HEK293 (cell line): ENCODE measurements at regions not wholly inside any gene's neighbourhood (a gene's known extent, or its start where the extent isn't known, plus 50 kb on each side); places are given as distances from the start of the nearest gene placed in this dataset.

ENCODE experiments used
- CTCF ChIA-PET: fragments of 350-600 bp; formaldehyde crosslinking; extraction: SDS; loops from one replicate; lab custom pipeline; 2021; ENCODE audit warnings: antibody characterized with exemption; lab: Yijun Ruan, JAX
- POLR2A ChIA-PET: fragments of 300-600 bp; formaldehyde crosslinking; extraction: SDS; loops from one replicate; lab custom pipeline; 2020; ENCODE audit warnings: antibody characterized with exemption, inconsistent platforms; lab: Yijun Ruan, JAX
- H3K27ac ChIP-seq: fragments of 200-500 bp; sonication (Bioruptor generic); 2 replicates; pipeline ENCODE4 v1.5.1; 2014; ENCODE audit warnings: low read depth, low read length, control low read depth, inconsistent platforms; ENCODE audit errors: extremely low read depth
- H3K36me3 ChIP-seq, 2 experiments: fragments of 200-500 bp in 1 of 2; sonication (Bioruptor generic) in 1 of 2; 1 replicate in 1 of 2; 2 replicates in 1 of 2; pipeline ENCODE4 v1.5.1; 2014 to 2017; ENCODE audit warnings: inconsistent platforms in 2 of 2, low read length in 2 of 2; ENCODE audit not compliant: control insufficient read depth in 2 of 2, insufficient read depth in 1 of 2
- H3K4me1 ChIP-seq: fragments of 200-500 bp; sonication (Bioruptor generic); 2 replicates; pipeline ENCODE4 v1.5.1; 2014; ENCODE audit warnings: mild to moderate bottlenecking, low read length, inconsistent platforms; ENCODE audit not compliant: control insufficient read depth, insufficient read depth
- H3K4me3 ChIP-seq: 2 replicates; pipeline ENCODE4 v1.5.1; 2011; ENCODE audit warnings: low read depth, mild to moderate bottlenecking, control low read depth, low read length, moderate library complexity
- H3K9me3 ChIP-seq: fragments of 200-500 bp; sonication (Bioruptor generic); 2 replicates; pipeline ENCODE4 v1.5.1; 2014; ENCODE audit warnings: low read depth, low read length, inconsistent platforms; ENCODE audit not compliant: control insufficient read depth, insufficient read depth
- MZF1 ChIP-seq: fragments of 450-650 bp; formaldehyde crosslinking; IDR thresholded peaks from 2 replicates; pipeline ENCODE4 v1.5.1; 2017; ENCODE audit warnings: missing biosample characterization, missing genetic modification characterization, borderline replicate concordance
- ZBTB11 ChIP-seq: fragments of 450-650 bp; formaldehyde crosslinking; conservative IDR thresholded peaks from 2 replicates; pipeline ENCODE4 v1.5.1; 2016; ENCODE audit warnings: low read depth, missing biosample characterization, missing genetic modification characterization
- ZNF18 ChIP-seq: fragments of 450-650 bp; formaldehyde crosslinking; IDR thresholded peaks from 2 replicates; pipeline ENCODE4 v1.5.1; 2016; ENCODE audit warnings: missing biosample characterization, missing genetic modification characterization
- ZNF211 ChIP-seq: fragments of 450-650 bp; formaldehyde crosslinking; IDR thresholded peaks from 2 replicates; pipeline ENCODE4 v1.5.1; 2016; ENCODE audit warnings: low read depth, missing biosample characterization, missing genetic modification characterization
- ZNF223 ChIP-seq: fragments of 450-650 bp; formaldehyde crosslinking; IDR thresholded peaks from 2 replicates; pipeline ENCODE4 v1.5.1; 2016; ENCODE audit warnings: missing biosample characterization, missing genetic modification characterization
- ZNF274 ChIP-seq, 2 experiments: fragments of 200-500 bp in 1 of 2; fragments of 450-650 bp in 1 of 2; sonication (Bioruptor generic) in 1 of 2; formaldehyde crosslinking in 1 of 2; IDR thresholded peaks; 2 replicates each; pipeline versions ENCODE4 v1.5.1 to v1.6.1; 2014 to 2016; ENCODE audit warnings: borderline replicate concordance in 1 of 2, inconsistent platforms in 1 of 2, low read length in 1 of 2, missing biosample characterization in 1 of 2, missing genetic modification characterization in 1 of 2
- ZNF350 ChIP-seq: fragments of 450-650 bp; formaldehyde crosslinking; IDR thresholded peaks from 2 replicates; pipeline ENCODE4 v1.5.0; 2017; ENCODE audit warnings: missing biosample characterization, mild to moderate bottlenecking, missing genetic modification characterization
- ZNF398 ChIP-seq: fragments of 450-650 bp; formaldehyde crosslinking; IDR thresholded peaks from 2 replicates; pipeline ENCODE4 v1.5.1; 2017; ENCODE audit warnings: missing biosample characterization, missing genetic modification characterization
- ZNF423 ChIP-seq: fragments of 450-650 bp; formaldehyde crosslinking; IDR thresholded peaks from 2 replicates; pipeline ENCODE4 v1.5.1; 2016; ENCODE audit warnings: missing biosample characterization, missing genetic modification characterization
- ZNF521 ChIP-seq: fragments of 450-650 bp; formaldehyde crosslinking; IDR thresholded peaks from 2 replicates; pipeline ENCODE4 v1.5.1; 2017; ENCODE audit warnings: missing biosample characterization, mild to moderate bottlenecking, missing genetic modification characterization
- ZNF571 ChIP-seq: fragments of 450-650 bp; formaldehyde crosslinking; IDR thresholded peaks from 2 replicates; pipeline ENCODE4 v1.5.0; 2017; ENCODE audit warnings: missing biosample characterization, missing genetic modification characterization
- ZNF776 ChIP-seq: fragments of 450-650 bp; formaldehyde crosslinking; IDR thresholded peaks from 2 replicates; pipeline ENCODE4 v1.5.0; 2017; ENCODE audit warnings: missing biosample characterization, missing genetic modification characterization, borderline replicate concordance

GRCh38 chr12:34591966-34592365 lies 569.7 kb downstream of the ALG10 start (continued):
- TF ChIP-seq ZNF423 (tag by site-specific recombination) = no peak
- TF ChIP-seq ZNF211 (tag by site-specific recombination) = no peak
- TF ChIP-seq ZNF274 (IDR thresholded peaks at IDR 0.05; ENCODE audit: low read length) = no peak
- TF ChIP-seq ZNF274 (tag by site-specific recombination; IDR thresholded peaks at IDR 0.05; ENCODE audit: borderline replicate concordance) = no peak
- no peak for TF ChIP-seq ZNF350 (tag by site-specific recombination)

- no peaks in the 10 kb centered on the region for H3K9me3 ChIP-seq
These were observed 573.7 kb downstream of the ALG10 start for GRCh38 chr12:34595749-34596733.

More at GRCh38 chr12:34595749-34596733, 573.7 kb downstream of the ALG10 start:
- CTCF ChIA-PET = no interaction called here
- POLR2A ChIA-PET = no interaction called here
- no peaks in the 10 kb centered on the region for H3K36me3 ChIP-seq
- H3K4me3 ChIP-seq = no peak overlapping the region
- H3K27ac ChIP-seq = no peak overlapping the region
- no peaks in the 10 kb centered on the region for H3K4me1 ChIP-seq
- TF ChIP-seq MZF1 (tag by site-specific recombination) (no peak), ZNF223 (tag by site-specific recombination) (no peak), ZNF571 (tag by site-specific recombination) (no peak), ZNF521 (tag by site-specific recombination) (no peak), ZBTB11 (tag by site-specific recombination) (no peak), ZNF776 (tag by site-specific recombination) (no peak), ZNF398 (no peak), ZNF18 (tag by site-specific recombination) (no peak)
